B cell (primary cell): ENCODE measurements at regions not wholly inside any gene's neighbourhood (a gene's known extent, or its start where the extent isn't known, plus 50 kb on each side); places are given as distances from the start of the nearest gene placed in this dataset.
"Not testable (repeated sequence)": the region's sequence is repeated elsewhere in the genome, so short reads cannot be mapped to it uniquely, and the experiment has no call there.

Experiments
- ATAC-seq: fragments of 200-7000 bp; cut with Tn5 transposase; one replicate; pipeline ENCODE4 v1.10.0; 2021; ENCODE audit warnings: low read depth, mild to moderate bottlenecking, moderate number of reproducible peaks, moderate library complexity
- CTCF ChIA-PET: fragments of 350-600 bp; sonication (Branson Sonifier 250); formaldehyde crosslinking; loops from one replicate; lab custom pipeline; 2021; ENCODE audit warnings: antibody characterized with exemption, inconsistent platforms; lab: Charles Lee
- POLR2A ChIA-PET: fragments of 350-600 bp; sonication (Branson Sonifier 250); formaldehyde crosslinking; loops from one replicate; lab custom pipeline; 2021; ENCODE audit warnings: antibody characterized with exemption; lab: Charles Lee
- DNase-seq: peaks from one replicate; pipeline ENCODE4 v3.0.0; 2013
- H2AFZ ChIP-seq: 2 replicates; pipeline ENCODE4 v1.6.1; 2012; ENCODE audit warnings: mild to moderate bottlenecking, low read depth, low read length; ENCODE audit not compliant: insufficient read depth, poor library complexity, severe bottlenecking
- H3K27ac ChIP-seq, 2 donors: 1 replicate in 1 of 2; 2 replicates in 1 of 2; pipeline ENCODE4 v1.5.1; 2012 to 2013; ENCODE audit warnings: low read length in 2 of 2, mild to moderate bottlenecking in 2 of 2, moderate library complexity in 1 of 2
- H3K27me3 ChIP-seq, 4 experiments: fragments of 200-600 bp in 1 of 4; sonication (generic) in 1 of 4; replicated peaks in 1 of 4; 1 replicate in 2 of 4; 2 replicates in 2 of 4; pipeline versions ENCODE4 v1.6.1 to v1.7.0; 2013 to 2016; ENCODE audit warnings: low read length in 3 of 4, mild to moderate bottlenecking in 2 of 4, mixed read lengths in 1 of 4, moderate library complexity in 1 of 4; ENCODE audit not compliant: insufficient read depth in 4 of 4, control insufficient read depth in 3 of 4; ENCODE audit errors: control extremely low read depth in 1 of 4
- H3K36me3 ChIP-seq, 2 experiments: replicated peaks in 1 of 2; 1 replicate in 1 of 2; 2 replicates in 1 of 2; pipeline versions ENCODE4 v1.6.1 to v1.7.1; 2013; ENCODE audit warnings: low read length in 1 of 2; ENCODE audit not compliant: insufficient read depth in 2 of 2, control insufficient read depth in 1 of 2; ENCODE audit errors: control extremely low read depth in 1 of 2, extremely low read depth in 1 of 2
- H3K4me1 ChIP-seq, 2 donors: fragments of 200-600 bp in 1 of 2; sonication (generic) in 1 of 2; 1 replicate in 1 of 2; 2 replicates in 1 of 2; pipeline versions ENCODE4 v1.5.1 to v1.6.1; 2013 to 2017; ENCODE audit warnings: low read length in 2 of 2; ENCODE audit not compliant: control insufficient read depth in 2 of 2, insufficient read depth in 2 of 2
- H3K4me2 ChIP-seq: replicated peaks from 2 replicates; pipeline ENCODE3; 2012; ENCODE audit warnings: mild to moderate bottlenecking, low read depth, low read length; ENCODE audit not compliant: poor library complexity, severe bottlenecking
- H3K4me3 ChIP-seq, 5 experiments: fragments of 200-600 bp in 1 of 5; sonication (generic) in 1 of 5; 1 replicate in 3 of 5; 2 replicates in 2 of 5; pipeline versions ENCODE4 v1.5.1 to v1.7.0; 2011 to 2016; ENCODE audit warnings: low read length in 4 of 5, mild to moderate bottlenecking in 4 of 5, low read depth in 2 of 5, control low read depth in 1 of 5, moderate library complexity in 1 of 5; ENCODE audit not compliant: insufficient read depth in 1 of 5; ENCODE audit errors: control extremely low read depth in 1 of 5, extremely low read depth in 1 of 5
- H3K79me2 ChIP-seq: fragments of 200-600 bp; sonication (generic); one replicate; pipeline ENCODE4 v1.6.0; 2016; ENCODE audit warnings: low read length; ENCODE audit not compliant: control insufficient read depth, insufficient read depth
- H3K9ac ChIP-seq: fragments of 200-600 bp; sonication (generic); 2 replicates; pipeline ENCODE4 v1.6.1; 2017; ENCODE audit warnings: mild to moderate bottlenecking, low read length, moderate library complexity
- H3K9me3 ChIP-seq, 3 donors: one replicate each; pipeline versions ENCODE4 v1.6.1 to v1.7.1; 2013; ENCODE audit warnings: low read length in 2 of 3; ENCODE audit not compliant: control insufficient read depth in 2 of 3, insufficient read depth in 1 of 3; ENCODE audit errors: control extremely low read depth in 1 of 3
- H4K20me1 ChIP-seq: 2 replicates; pipeline ENCODE4 v1.6.0; 2012; ENCODE audit warnings: mild to moderate bottlenecking, low read length; ENCODE audit not compliant: insufficient read depth, control insufficient read depth, poor library complexity, severe bottlenecking
- H3K27ac Mint-ChIP-seq: one replicate; pipeline ENCODE4 v1.8.0; 2021; ENCODE audit warnings: mixed read lengths
- H3K27me3 Mint-ChIP-seq: one replicate; pipeline ENCODE4 v1.8.0; 2021; ENCODE audit warnings: mixed read lengths
- H3K4me1 Mint-ChIP-seq: one replicate; pipeline ENCODE4 v1.8.0; 2021; ENCODE audit warnings: mixed read lengths
- H3K4me3 Mint-ChIP-seq: one replicate; pipeline ENCODE4 v1.8.0; 2021; ENCODE audit warnings: mixed read lengths
- H3K9me3 Mint-ChIP-seq: one replicate; pipeline ENCODE4 v1.8.0; 2022; ENCODE audit warnings: mixed read lengths; ENCODE audit not compliant: insufficient read depth
- CTCF ChIP-seq: fragments of 200-600 bp; IDR thresholded peaks from one replicate; pipeline ENCODE4 v1.8.0; 2022; ENCODE audit warnings: antibody characterized with exemption, mild to moderate bottlenecking
- EZH2 ChIP-seq: IDR thresholded peaks from 2 replicates; pipeline ENCODE4 v1.6.1; 2012; ENCODE audit warnings: borderline replicate concordance, low read depth, mild to moderate bottlenecking, moderate library complexity, low read length; ENCODE audit not compliant: insufficient read depth, poor library complexity, severe bottlenecking
- WGBS: methylation state at CpG from one replicate; pipeline ENCODE4 v1.1.5; 2013; ENCODE audit warnings: missing lambda C conversion rate; ENCODE audit not compliant: insufficient coverage; 5-methylcytosine and 5-hydroxymethylcytosine counted together
- intact Hi-C: fragments of 100-400 bp; cut with micrococcal nuclease; formaldehyde crosslinking; loops from one replicate; pipeline ENCODE4 v1.10.0; 2022

DNA sequence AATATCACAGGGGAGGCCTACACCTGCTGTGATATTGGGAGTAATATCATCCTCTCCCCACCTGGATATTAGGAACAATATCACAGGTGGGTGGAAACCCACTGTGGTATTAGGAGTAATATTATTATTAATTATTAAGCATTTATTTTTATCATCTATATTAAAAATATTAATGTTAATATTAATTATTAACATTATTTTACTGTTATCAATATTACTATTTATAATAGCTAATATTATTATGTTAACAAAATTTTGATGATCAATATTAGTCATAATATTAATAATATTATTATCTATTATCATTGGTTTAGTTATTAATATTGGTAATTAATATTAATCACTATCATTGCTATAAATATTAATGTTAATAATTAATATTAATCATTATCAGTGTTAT is 161.1 kb upstream of the API5 start:
- TF ChIP-seq EZH2, result no peak
- TF ChIP-seq CTCF, result no peak
- Histone ChIP-seq H3K4me3 (no peak overlapping the region), H3K79me2 (no peaks in the 10 kb centered on the region), H3K9ac (no peak overlapping the region), H3K4me1 (no peaks in the 10 kb centered on the region), H3K27me3 (no peaks in the 10 kb centered on the region), H4K20me1 (no peaks in the 10 kb centered on the region), H3K4me2 (no peak overlapping the region), H2AFZ (no peak overlapping the region), H3K27ac (no peak overlapping the region), H3K36me3 (no peaks in the 10 kb centered on the region), H3K9me3 (no peaks in the 10 kb centered on the region)
- POLR2A ChIA-PET, result no interaction called here
- H3K27ac Mint-ChIP-seq, result no peak overlapping the region
- no peaks in the 10 kb centered on the region for H3K27me3 Mint-ChIP-seq
- intact Hi-C loops, result no loop called here
- H3K4me1 Mint-ChIP-seq, result no peaks in the 10 kb centered on the region
- H3K9me3 Mint-ChIP-seq, result peaks cover 2% of the 10 kb centered on the region
- ATAC-seq (no peak), DNase-seq (no peak)
- H3K4me3 Mint-ChIP-seq, result no peak overlapping the region
- CTCF ChIA-PET, result no interaction called here

GRCh38 chr11:43164831-43165230 is 147.0 kb upstream of the API5 start:
- Histone ChIP-seq H3K4me2 (no peak overlapping the region), H3K9ac (no peak overlapping the region), H3K79me2 (no peaks in the 10 kb centered on the region), H3K27me3 (no peaks in the 10 kb centered on the region), H2AFZ (no peak overlapping the region), H4K20me1 (no peaks in the 10 kb centered on the region), H3K9me3 (peaks cover 0 to 3% (median 0%) of the 10 kb centered on the region in 3 donors), H3K4me3 (no peak overlapping the region), H3K27ac (no peak overlapping the region), H3K4me1 (no peaks in the 10 kb centered on the region), H3K36me3 (no peaks in the 10 kb centered on the region)
- TF ChIP-seq CTCF, result no peak
- TF ChIP-seq EZH2, result no peak
- Mint-ChIP-seq H3K4me1 (no peaks in the 10 kb centered on the region), H3K27me3 (no peaks in the 10 kb centered on the region), H3K27ac (no peak overlapping the region), H3K9me3 (peaks cover 8% of the 10 kb centered on the region), H3K4me3 (no peak overlapping the region)
- CTCF ChIA-PET, result no interaction called here
- WGBS, result 83% methylated on average over 1 of the region's 2 CpGs
- POLR2A ChIA-PET, result no interaction called here
- intact Hi-C loops, result no loop called here
- no peak for ATAC-seq
- no peak for DNase-seq

GRCh38 chr11:43165393-43165792 is 146.4 kb upstream of the API5 start:
- H3K4me2 ChIP-seq, ATAC-seq, H3K27ac Mint-ChIP-seq, H4K20me1 ChIP-seq, intact Hi-C loops, H3K4me3 Mint-ChIP-seq, H3K9me3 Mint-ChIP-seq, H3K9ac ChIP-seq, H3K36me3 ChIP-seq, POLR2A ChIA-PET, H2AFZ ChIP-seq, DNase-seq, H3K4me1 Mint-ChIP-seq, H3K27ac ChIP-seq, H3K27me3 ChIP-seq, H3K4me3 ChIP-seq, H3K27me3 Mint-ChIP-seq, CTCF ChIA-PET, H3K4me1 ChIP-seq, H3K79me2 ChIP-seq, H3K9me3 ChIP-seq: not testable (repeated sequence)
- 83% methylated on average over 1 of the region's 3 CpGs for WGBS
